HG02759 (cell line): ENCODE measurements at regions not wholly inside any gene's neighbourhood (a gene's known extent, or its start where the extent isn't known, plus 50 kb on each side); places are given as distances from the start of the nearest gene placed in this dataset.
A peak's percentile ranks its signal among the peaks of the same experiment; 100 is the strongest.
"Not testable (repeated sequence)": the region's sequence is repeated elsewhere in the genome, so short reads cannot be mapped to it uniquely, and the experiment has no call there.

Experiments used
- ATAC-seq: cut with Tn5 transposase; IDR thresholded peaks from one replicate; pipeline ENCODE4 v1.9.1; 2021; ENCODE audit warnings: mild to moderate bottlenecking, moderate library complexity; ENCODE audit not compliant: unreplicated experiment

GRCh38 chr1:148679050-148679786 is 69.4 kb upstream of the NUDT4B start:
- ATAC-seq = not testable (repeated sequence)

GRCh38 chr1:148679787-148680326 is 68.7 kb upstream of the NUDT4B start:
- peak; percentile 66 for ATAC-seq

GRCh38 chr1:148686735-148687134 is 61.8 kb upstream of the NUDT4B start:
- ATAC-seq = not testable (repeated sequence)

GRCh38 chr1:148687376-148687775 is 61.2 kb upstream of the NUDT4B start:
- not testable (repeated sequence) for ATAC-seq
